ENCODE measurements at regions not wholly inside any gene's neighbourhood (a gene's known extent, or its start where the extent isn't known, plus 50 kb on each side); places are given as distances from the start of the nearest gene placed in this dataset.

GRCh38 chr2:136248242-136248641, 130.3 kb upstream of the CXCR4 start:
- 33% methylated on average over 2 of the region's 2 CpGs for WGBS (ENCODE audit: low lambda C conversion rate)
- H3K9ac ChIP-seq = no peak overlapping the region
- H4K20me1 ChIP-seq (ENCODE audit: insufficient read depth) = no peaks in the 10 kb centered on the region
- no peak overlapping the region for H3K27ac ChIP-seq (ENCODE audit: low read depth in 2 of 2, low read length in 1 of 2)
- no peaks in the 10 kb centered on the region for H3K27me3 ChIP-seq (ENCODE audit: insufficient read depth)
- no peaks in the 10 kb centered on the region for H3K9me2 ChIP-seq
- TF ChIP-seq CTCF (IDR thresholded peaks at IDR 0.05) = no peak
- no peak for TF ChIP-seq USF1 (IDR thresholded peaks at IDR 0.05; ENCODE audit: borderline replicate concordance, low read depth)
- no peak for TF ChIP-seq GATA2 (CRISPR knock-in tag; IDR thresholded peaks at IDR 0.05)
- TF ChIP-seq FOXM1 (IDR thresholded peaks at IDR 0.05; ENCODE audit: low read depth) = no peak
- TF ChIP-seq RFX5 (IDR thresholded peaks at IDR 0.05; ENCODE audit: low read length) = no peak
- no peak for TF ChIP-seq NRF1 (IDR thresholded peaks at IDR 0.05; ENCODE audit: low read depth, low read length)
- no peak for TF ChIP-seq TAF1 (IDR thresholded peaks at IDR 0.05; ENCODE audit: borderline replicate concordance, low read depth, low read length)
- TF ChIP-seq RAD21 (IDR thresholded peaks at IDR 0.05; ENCODE audit: low read length) = no peak
- no peak for TF ChIP-seq PBX3 (IDR thresholded peaks at IDR 0.05)
- no peak for TF ChIP-seq ELF1 (IDR thresholded peaks at IDR 0.05)
- TF ChIP-seq JUND (IDR thresholded peaks at IDR 0.05) = no peak
- CTCF ChIA-PET = interaction anchor here (0.7 to 1.4 kb wide), 2 partner anchors 10 to 175 kb away, joined by 3 read pairs; no protein-coding TSS in a partner anchor
- no peaks in the 10 kb centered on the region for H3K9me3 ChIP-seq
- no peak overlapping the region for H3K4me3 ChIP-seq (ENCODE audit: low read depth in 2 of 2, low read length in 1 of 2)
- H3K36me3 ChIP-seq (replicated peaks in 1 of 2; ENCODE audit: control insufficient read depth in 1 of 2, insufficient read depth in 2 of 2, low read length in 1 of 2) = no peaks in the 10 kb centered on the region
- H3K79me2 ChIP-seq (ENCODE audit: insufficient read depth) = no peaks in the 10 kb centered on the region
- no peak overlapping the region for H3K4me2 ChIP-seq
- no peak overlapping the region for H2AFZ ChIP-seq (ENCODE audit: low read depth)
- POLR2A ChIA-PET = no interaction called here
- no peak for DNase-seq
- H3F3A ChIP-seq (replicated peaks; ENCODE audit: insufficient read depth) = no peaks in the 10 kb centered on the region
- H3K4me1 ChIP-seq (ENCODE audit: control insufficient read depth in 1 of 2, insufficient read depth in 2 of 2, low read depth in 1 of 2, low read length in 1 of 2) = peaks cover 0 to 9% of the 10 kb centered on the region in 2 experiments; a peak in 1 of 4 replicates

GRCh38 chr2:136247204-136247950, 129.4 kb upstream of the CXCR4 start:
- no peak for TF ChIP-seq CTCF (IDR thresholded peaks at IDR 0.05)
- TF ChIP-seq SIN3A (IDR thresholded peaks at IDR 0.05; ENCODE audit: borderline replicate concordance, low read depth, low read length) = no peak
- no peak for TF ChIP-seq GABPA (IDR thresholded peaks at IDR 0.05; ENCODE audit: low read depth)
- TF ChIP-seq PBX3 (IDR thresholded peaks at IDR 0.05) = no peak
- TF ChIP-seq REST (IDR thresholded peaks at IDR 0.05; ENCODE audit: low read depth, low read length) = no peak
- no peak for TF ChIP-seq NFIC (IDR thresholded peaks at IDR 0.05; ENCODE audit: borderline replicate concordance)
- TF ChIP-seq MEF2A (IDR thresholded peaks at IDR 0.05; ENCODE audit: borderline replicate concordance, low read depth) = no peak

More at GRCh38 chr2:136247204-136247950, 129.4 kb upstream of the CXCR4 start:
- Histone ChIP-seq H3K9me3 (no peaks in the 10 kb centered on the region), H4K20me1 (ENCODE audit: insufficient read depth) (no peaks in the 10 kb centered on the region), H3K79me2 (ENCODE audit: insufficient read depth) (no peaks in the 10 kb centered on the region), H3F3A (replicated peaks; ENCODE audit: insufficient read depth) (no peaks in the 10 kb centered on the region), H3K4me1 (ENCODE audit: control insufficient read depth in 1 of 2, insufficient read depth in 2 of 2, low read depth in 1 of 2, low read length in 1 of 2) (peaks cover 0 to 9% of the 10 kb centered on the region in 2 experiments; a peak in 1 of 4 replicates), H3K4me3 (ENCODE audit: low read depth in 2 of 2, low read length in 1 of 2) (no peak overlapping the region), H2AFZ (ENCODE audit: low read depth) (no peak overlapping the region), H3K4me2 (no peak overlapping the region), H3K36me3 (replicated peaks in 1 of 2; ENCODE audit: control insufficient read depth in 1 of 2, insufficient read depth in 2 of 2, low read length in 1 of 2) (no peaks in the 10 kb centered on the region), H3K27ac (ENCODE audit: low read depth in 2 of 2, low read length in 1 of 2) (no peak overlapping the region), H3K27me3 (ENCODE audit: insufficient read depth) (no peaks in the 10 kb centered on the region), H3K9me2 (no peaks in the 10 kb centered on the region), H3K9ac (no peak overlapping the region)
- 30% methylated on average over 7 of the region's 7 CpGs for WGBS (ENCODE audit: low lambda C conversion rate)
- POLR2A ChIA-PET = no interaction called here
- no peak for DNase-seq
- CTCF ChIA-PET = interaction anchor here (1.4 kb wide), 1 partner anchor 9 kb away, joined by 3 read pairs; no protein-coding TSS in a partner anchor
